Glutamatergic neuron (in vitro differentiated cells): ENCODE measurements at regions not wholly inside any gene's neighbourhood (a gene's known extent, or its start where the extent isn't known, plus 50 kb on each side); places are given as distances from the start of the nearest gene placed in this dataset.

Experiments
- DNase-seq: peaks from one replicate; pipeline ENCODE4 v3.0.0; 2022
- H3K27ac Mint-ChIP-seq: one replicate; pipeline ENCODE4 v1.8.0; 2020; ENCODE audit warnings: mild to moderate bottlenecking, mixed read lengths, inconsistent platforms; ENCODE audit not compliant: unreplicated experiment
- H3K27me3 Mint-ChIP-seq: one replicate; pipeline ENCODE4 v1.8.0; 2020; ENCODE audit warnings: mild to moderate bottlenecking, moderate library complexity, mixed read lengths, inconsistent platforms; ENCODE audit not compliant: unreplicated experiment
- H3K36me3 Mint-ChIP-seq: one replicate; pipeline ENCODE4 v1.8.0; 2020; ENCODE audit warnings: mild to moderate bottlenecking, mixed read lengths, inconsistent platforms; ENCODE audit not compliant: unreplicated experiment
- H3K4me1 Mint-ChIP-seq: one replicate; pipeline ENCODE4 v1.8.0; 2020; ENCODE audit warnings: mild to moderate bottlenecking, low read depth, mixed read lengths, inconsistent platforms; ENCODE audit not compliant: unreplicated experiment
- H3K4me3 Mint-ChIP-seq: one replicate; pipeline ENCODE4 v1.8.0; 2020; ENCODE audit warnings: mild to moderate bottlenecking, mixed read lengths, inconsistent platforms; ENCODE audit not compliant: unreplicated experiment
- H3K9me3 Mint-ChIP-seq: one replicate; pipeline ENCODE4 v1.8.0; 2020; ENCODE audit warnings: mild to moderate bottlenecking, moderate library complexity, mixed read lengths, inconsistent platforms; ENCODE audit not compliant: unreplicated experiment
- TF ChIP-seq, protein P1 (sequence below): fragments of 200-600 bp; sonication (generic); IDR thresholded peaks from one replicate; pipeline ENCODE4 v1.5.0; 2021; ENCODE audit not compliant: partially characterized antibody, unreplicated experiment

GRCh38 chr4:11782859-11783258 lies 354.2 kb upstream of the HS3ST1 start:
- no peak overlapping the region for H3K4me3 Mint-ChIP-seq
- no peaks in the 10 kb centered on the region for H3K4me1 Mint-ChIP-seq
- no peaks in the 10 kb centered on the region for H3K27me3 Mint-ChIP-seq
- no peaks in the 10 kb centered on the region for H3K36me3 Mint-ChIP-seq
- H3K9me3 Mint-ChIP-seq = no peaks in the 10 kb centered on the region
- H3K27ac Mint-ChIP-seq = no peak overlapping the region
- TF ChIP-seq, protein P1, sequence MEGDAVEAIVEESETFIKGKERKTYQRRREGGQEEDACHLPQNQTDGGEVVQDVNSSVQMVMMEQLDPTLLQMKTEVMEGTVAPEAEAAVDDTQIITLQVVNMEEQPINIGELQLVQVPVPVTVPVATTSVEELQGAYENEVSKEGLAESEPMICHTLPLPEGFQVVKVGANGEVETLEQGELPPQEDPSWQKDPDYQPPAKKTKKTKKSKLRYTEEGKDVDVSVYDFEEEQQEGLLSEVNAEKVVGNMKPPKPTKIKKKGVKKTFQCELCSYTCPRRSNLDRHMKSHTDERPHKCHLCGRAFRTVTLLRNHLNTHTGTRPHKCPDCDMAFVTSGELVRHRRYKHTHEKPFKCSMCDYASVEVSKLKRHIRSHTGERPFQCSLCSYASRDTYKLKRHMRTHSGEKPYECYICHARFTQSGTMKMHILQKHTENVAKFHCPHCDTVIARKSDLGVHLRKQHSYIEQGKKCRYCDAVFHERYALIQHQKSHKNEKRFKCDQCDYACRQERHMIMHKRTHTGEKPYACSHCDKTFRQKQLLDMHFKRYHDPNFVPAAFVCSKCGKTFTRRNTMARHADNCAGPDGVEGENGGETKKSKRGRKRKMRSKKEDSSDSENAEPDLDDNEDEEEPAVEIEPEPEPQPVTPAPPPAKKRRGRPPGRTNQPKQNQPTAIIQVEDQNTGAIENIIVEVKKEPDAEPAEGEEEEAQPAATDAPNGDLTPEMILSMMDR = no peak
- DNase-seq = no peak

DNA sequence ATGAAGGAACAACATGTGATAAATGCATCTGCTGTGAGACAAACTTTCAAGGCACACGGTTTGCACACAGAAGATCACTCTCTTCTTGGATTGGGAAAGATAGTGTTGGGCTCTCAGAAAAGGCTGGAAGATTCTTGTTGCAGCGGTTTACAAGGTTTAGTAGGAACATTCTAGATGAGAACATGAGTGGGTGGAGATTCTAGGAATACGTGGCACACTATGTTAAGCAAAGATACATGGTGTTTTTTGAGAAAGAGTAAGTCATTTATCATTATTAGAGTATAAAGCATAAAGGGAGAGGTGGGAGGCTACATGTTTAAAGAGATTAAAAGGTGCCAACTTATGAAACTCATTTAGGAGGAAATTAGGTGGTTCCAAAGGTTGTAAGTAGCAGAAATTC lies 348.8 kb upstream of the HS3ST1 start:
- Mint-ChIP-seq H3K4me1 (no peaks in the 10 kb centered on the region), H3K36me3 (no peaks in the 10 kb centered on the region), H3K27me3 (no peaks in the 10 kb centered on the region), H3K27ac (no peak overlapping the region), H3K4me3 (no peak overlapping the region), H3K9me3 (no peaks in the 10 kb centered on the region)
- DNase-seq = no peak
- TF ChIP-seq, protein P1 = no peak

- DNase-seq = no peak
- Mint-ChIP-seq H3K4me1 (no peaks in the 10 kb centered on the region), H3K27me3 (no peaks in the 10 kb centered on the region), H3K4me3 (no peak overlapping the region), H3K36me3 (no peaks in the 10 kb centered on the region), H3K27ac (no peak overlapping the region), H3K9me3 (no peaks in the 10 kb centered on the region)
- TF ChIP-seq, protein P1 = no peak
These were observed 345.7 kb upstream of the HS3ST1 start for GRCh38 chr4:11774346-11774745.

GRCh38 chr4:11773798-11774197 lies 345.1 kb upstream of the HS3ST1 start:
- DNase-seq = no peak
- TF ChIP-seq, protein P1 = no peak
- Mint-ChIP-seq H3K4me3 (no peak overlapping the region), H3K36me3 (no peaks in the 10 kb centered on the region), H3K27ac (no peak overlapping the region), H3K9me3 (no peaks in the 10 kb centered on the region), H3K4me1 (no peaks in the 10 kb centered on the region), H3K27me3 (peaks cover 3% of the 10 kb centered on the region)

DNA sequence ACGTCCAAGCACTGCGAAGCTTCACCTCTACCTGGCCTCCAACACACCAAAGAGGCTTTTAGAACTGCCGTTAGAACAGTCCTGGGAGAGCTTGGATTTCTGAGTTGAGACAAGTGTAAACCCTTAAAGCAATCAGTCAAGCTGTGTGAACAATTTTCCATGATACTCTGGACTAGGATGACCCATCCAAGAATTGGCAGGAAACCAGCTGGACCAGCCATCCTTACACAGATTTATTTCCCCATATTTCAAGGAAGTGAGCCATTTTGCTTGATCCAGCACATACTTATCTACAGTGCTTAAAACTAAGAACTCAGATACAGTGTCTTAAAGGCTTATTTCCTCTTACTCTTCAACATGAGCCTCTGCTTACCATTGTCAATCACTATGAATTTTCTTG lies 340.7 kb upstream of the HS3ST1 start:
- no peak for DNase-seq
- Mint-ChIP-seq H3K36me3 (no peaks in the 10 kb centered on the region), H3K27me3 (peaks cover 3% of the 10 kb centered on the region), H3K4me1 (no peaks in the 10 kb centered on the region), H3K27ac (no peak overlapping the region), H3K9me3 (no peaks in the 10 kb centered on the region), H3K4me3 (no peak overlapping the region)
- TF ChIP-seq, protein P1 = no peak
